SK-N-SH treated with all-trans-retinoic acid at 6 μM for 48 hours (cell line): ENCODE measurements at regions not wholly inside any gene's neighbourhood (a gene's known extent, or its start where the extent isn't known, plus 50 kb on each side); places are given as distances from the start of the nearest gene placed in this dataset.
A peak's percentile ranks its signal among the peaks of the same experiment; 100 is the strongest.

Source experiments
- ATAC-seq: fragments of 200-7000 bp; cut with Tn5 transposase; 3 replicates; pipeline ENCODE4 v1.9.1; 2020; ENCODE audit warnings: mild to moderate bottlenecking, moderate library complexity
- ARNTL ChIP-seq: fragments of 450-650 bp; formaldehyde crosslinking; IDR thresholded peaks from 2 replicates; pipeline ENCODE4 v1.5.0; 2020; ENCODE audit warnings: low read depth, mild to moderate bottlenecking, moderate library complexity, borderline replicate concordance
- BACH2 ChIP-seq: fragments of 250-450 bp; sonication (Bioruptor Pico); IDR thresholded peaks from 2 replicates; pipeline ENCODE4 v1.9.0; 2021; ENCODE audit warnings: mild to moderate bottlenecking, borderline replicate concordance
- CSDC2 ChIP-seq: fragments of 250-450 bp; sonication (Bioruptor Pico); IDR thresholded peaks from 2 replicates; pipeline ENCODE4 v1.5.0; 2020; ENCODE audit warnings: mild to moderate bottlenecking, moderate library complexity
- ESRRG ChIP-seq: fragments of 250-450 bp; sonication (Bioruptor Pico); IDR thresholded peaks from 2 replicates; pipeline ENCODE4 v1.6.1; 2021; ENCODE audit warnings: mild to moderate bottlenecking
- GLIS3 ChIP-seq: fragments of 250-450 bp; sonication (Bioruptor Pico); IDR thresholded peaks from 2 replicates; pipeline ENCODE4 v1.5.0; 2020; ENCODE audit warnings: mild to moderate bottlenecking, moderate library complexity
- ISL1 ChIP-seq: fragments of 250-450 bp; sonication (Bioruptor Pico); IDR thresholded peaks from 2 replicates; pipeline ENCODE4 v2.1.2; 2022; ENCODE audit warnings: mild to moderate bottlenecking, moderate library complexity
- OSR1 ChIP-seq: fragments of 250-450 bp; sonication (Bioruptor Pico); IDR thresholded peaks from 2 replicates; pipeline ENCODE4 v1.8.0; 2022; ENCODE audit warnings: moderate library complexity, mild to moderate bottlenecking, inconsistent platforms
- PPARA ChIP-seq: fragments of 250-450 bp; sonication (Bioruptor Pico); IDR thresholded peaks from 2 replicates; pipeline ENCODE4 v1.5.0; 2020; ENCODE audit warnings: mild to moderate bottlenecking, borderline replicate concordance
- RARB ChIP-seq: fragments of 250-450 bp; sonication (Bioruptor Pico); IDR thresholded peaks from 2 replicates; pipeline ENCODE4 v1.8.0; 2021; ENCODE audit warnings: mild to moderate bottlenecking, moderate library complexity
- TCF4 ChIP-seq: fragments of 250-450 bp; sonication (Bioruptor Pico); IDR thresholded peaks from 2 replicates; pipeline ENCODE4 v1.8.0; 2021; ENCODE audit warnings: mild to moderate bottlenecking, moderate library complexity, borderline replicate concordance
- ZC3H10 ChIP-seq: fragments of 250-450 bp; sonication (Bioruptor Pico); IDR thresholded peaks from 2 replicates; pipeline ENCODE4 v1.5.1; 2021; ENCODE audit warnings: mild to moderate bottlenecking, moderate library complexity
- ZFP3 ChIP-seq: fragments of 250-450 bp; sonication (Bioruptor Pico); IDR thresholded peaks from 2 replicates; pipeline ENCODE4 v1.5.0; 2020; ENCODE audit warnings: mild to moderate bottlenecking, moderate library complexity
- ZNF565 ChIP-seq: fragments of 450-650 bp; formaldehyde crosslinking; conservative IDR thresholded peaks from 2 replicates; pipeline ENCODE4 v1.5.0; 2020; ENCODE audit warnings: low read depth, mild to moderate bottlenecking, moderate library complexity
- ZNF70 ChIP-seq: fragments of 450-650 bp; formaldehyde crosslinking; IDR thresholded peaks from 2 replicates; pipeline ENCODE4 v1.5.0; 2020; ENCODE audit warnings: mild to moderate bottlenecking, moderate library complexity
- ZNF8 ChIP-seq: fragments of 450-650 bp; formaldehyde crosslinking; IDR thresholded peaks from 2 replicates; pipeline ENCODE4 v1.5.0; 2020; ENCODE audit warnings: mild to moderate bottlenecking, moderate library complexity
- TF ChIP-seq, protein P1 (sequence below): fragments of 250-450 bp; sonication (Bioruptor Pico); IDR thresholded peaks from 2 replicates; pipeline ENCODE4 v1.8.0; 2021; ENCODE audit warnings: low read depth, mild to moderate bottlenecking, moderate library complexity, borderline replicate concordance
- TF ChIP-seq, protein P2 (sequence below): fragments of 250-450 bp; sonication (Bioruptor Pico); IDR thresholded peaks from 2 replicates; pipeline ENCODE4 v1.5.1; 2021; ENCODE audit warnings: mild to moderate bottlenecking, moderate library complexity
- TF ChIP-seq, protein P3 (sequence below): fragments of 250-450 bp; sonication (Bioruptor Pico); IDR thresholded peaks from 2 replicates; pipeline ENCODE4 v1.5.0; 2020; ENCODE audit warnings: mild to moderate bottlenecking, moderate library complexity
- TF ChIP-seq, protein P4 (sequence below): fragments of 250-450 bp; sonication (Bioruptor Pico); IDR thresholded peaks from 2 replicates; pipeline ENCODE4 v1.5.1; 2020; ENCODE audit warnings: low read depth, mild to moderate bottlenecking, moderate library complexity
- TF ChIP-seq, protein P5 (sequence below): fragments of 250-450 bp; sonication (Bioruptor Pico); IDR thresholded peaks from 2 replicates; pipeline ENCODE4 v1.8.0; 2020; ENCODE audit warnings: mild to moderate bottlenecking, moderate library complexity, borderline replicate concordance

DNA sequence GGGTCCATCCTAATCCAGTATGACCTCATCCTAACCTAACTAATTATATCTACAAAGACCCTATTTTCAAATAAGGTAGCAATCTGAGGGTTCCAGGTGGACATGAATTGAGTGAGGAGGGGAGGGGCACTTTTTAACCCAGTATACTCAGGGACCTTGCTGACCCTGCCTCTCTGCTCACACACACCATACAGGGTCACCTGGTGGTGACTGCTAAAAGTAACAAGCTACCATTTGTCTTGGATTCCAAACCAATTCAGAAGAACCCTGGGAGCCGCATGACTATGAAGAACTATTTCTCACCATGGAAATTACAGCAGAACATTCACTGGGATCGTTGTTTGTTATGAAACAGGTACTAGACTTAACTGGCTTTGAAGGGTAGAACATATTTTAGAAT, 151.9 kb downstream of the LACC1 start:
- TF ChIP-seq ZNF70 (no peak), ESRRG (CRISPR knock-in tag) (no peak)
- no peak for ATAC-seq

DNA sequence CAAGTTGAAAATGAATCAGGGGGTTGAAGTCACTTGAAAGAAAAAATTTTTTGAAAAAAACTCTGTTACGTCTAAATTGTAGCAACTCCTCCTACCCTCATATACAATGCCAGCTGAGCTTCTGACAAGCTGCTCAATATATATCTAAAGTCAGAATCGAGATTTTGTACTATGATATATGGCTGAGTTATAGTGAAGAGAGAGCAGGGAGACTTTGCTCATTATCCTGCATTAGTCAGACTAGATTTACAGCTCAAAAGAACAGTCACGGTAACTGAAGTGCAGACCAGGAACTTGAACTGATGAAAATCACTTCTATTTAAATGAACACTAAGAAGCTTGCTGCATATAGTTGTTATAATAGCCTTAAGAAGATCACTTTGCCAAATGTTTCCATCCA, 153.1 kb downstream of the LACC1 start:
- ATAC-seq: peak; percentile 68
- TF ChIP-seq GLIS3: no peak
- peak; percentile 59; the same call in 1 of the 2 replicates for TF ChIP-seq ZC3H10 (CRISPR knock-in tag)

DNA sequence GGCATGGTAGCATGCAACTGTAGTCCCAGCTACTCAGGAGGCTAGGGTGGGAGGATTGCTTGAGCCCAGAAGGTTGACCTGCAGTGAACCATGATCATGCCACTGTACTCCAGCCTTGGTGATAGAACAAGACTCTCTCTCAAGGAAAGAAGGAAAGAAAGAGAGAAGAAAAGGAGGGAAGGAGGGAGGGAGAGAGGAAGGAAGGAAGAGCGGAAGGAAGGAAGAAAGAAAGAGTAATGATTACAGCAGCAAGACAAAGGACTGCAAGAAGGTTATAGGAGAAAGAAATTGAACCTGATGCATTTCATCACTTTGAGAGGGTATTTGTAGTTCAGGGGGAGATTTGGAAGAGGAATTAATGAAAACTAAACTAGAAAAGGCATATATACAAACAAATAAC, 155.7 kb downstream of the LACC1 start:
- ATAC-seq: no peak
- no peak for TF ChIP-seq BACH2 (CRISPR knock-in tag)
- TF ChIP-seq ZNF8 (CRISPR knock-in tag): no peak
- TF ChIP-seq, protein P1, sequence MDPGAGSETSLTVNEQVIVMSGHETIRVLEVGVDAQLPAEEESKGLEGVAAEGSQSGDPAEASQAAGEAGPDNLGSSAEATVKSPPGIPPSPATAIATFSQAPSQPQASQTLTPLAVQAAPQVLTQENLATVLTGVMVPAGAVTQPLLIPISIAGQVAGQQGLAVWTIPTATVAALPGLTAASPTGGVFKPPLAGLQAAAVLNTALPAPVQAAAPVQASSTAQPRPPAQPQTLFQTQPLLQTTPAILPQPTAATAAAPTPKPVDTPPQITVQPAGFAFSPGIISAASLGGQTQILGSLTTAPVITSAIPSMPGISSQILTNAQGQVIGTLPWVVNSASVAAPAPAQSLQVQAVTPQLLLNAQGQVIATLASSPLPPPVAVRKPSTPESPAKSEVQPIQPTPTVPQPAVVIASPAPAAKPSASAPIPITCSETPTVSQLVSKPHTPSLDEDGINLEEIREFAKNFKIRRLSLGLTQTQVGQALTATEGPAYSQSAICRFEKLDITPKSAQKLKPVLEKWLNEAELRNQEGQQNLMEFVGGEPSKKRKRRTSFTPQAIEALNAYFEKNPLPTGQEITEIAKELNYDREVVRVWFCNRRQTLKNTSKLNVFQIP (CRISPR knock-in tag): no peak
- no peak for TF ChIP-seq ZNF565 (CRISPR knock-in tag)
- no peak for TF ChIP-seq TCF4 (CRISPR knock-in tag)
- no peak for TF ChIP-seq OSR1 (CRISPR knock-in tag)
- TF ChIP-seq, protein P2, sequence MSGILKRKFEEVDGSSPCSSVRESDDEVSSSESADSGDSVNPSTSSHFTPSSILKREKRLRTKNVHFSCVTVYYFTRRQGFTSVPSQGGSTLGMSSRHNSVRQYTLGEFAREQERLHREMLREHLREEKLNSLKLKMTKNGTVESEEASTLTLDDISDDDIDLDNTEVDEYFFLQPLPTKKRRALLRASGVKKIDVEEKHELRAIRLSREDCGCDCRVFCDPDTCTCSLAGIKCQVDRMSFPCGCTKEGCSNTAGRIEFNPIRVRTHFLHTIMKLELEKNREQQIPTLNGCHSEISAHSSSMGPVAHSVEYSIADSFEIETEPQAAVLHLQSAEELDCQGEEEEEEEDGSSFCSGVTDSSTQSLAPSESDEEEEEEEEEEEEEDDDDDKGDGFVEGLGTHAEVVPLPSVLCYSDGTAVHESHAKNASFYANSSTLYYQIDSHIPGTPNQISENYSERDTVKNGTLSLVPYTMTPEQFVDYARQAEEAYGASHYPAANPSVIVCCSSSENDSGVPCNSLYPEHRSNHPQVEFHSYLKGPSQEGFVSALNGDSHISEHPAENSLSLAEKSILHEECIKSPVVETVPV (CRISPR knock-in tag): no peak
- no peak for TF ChIP-seq ZC3H10 (CRISPR knock-in tag)
- TF ChIP-seq, protein P3, sequence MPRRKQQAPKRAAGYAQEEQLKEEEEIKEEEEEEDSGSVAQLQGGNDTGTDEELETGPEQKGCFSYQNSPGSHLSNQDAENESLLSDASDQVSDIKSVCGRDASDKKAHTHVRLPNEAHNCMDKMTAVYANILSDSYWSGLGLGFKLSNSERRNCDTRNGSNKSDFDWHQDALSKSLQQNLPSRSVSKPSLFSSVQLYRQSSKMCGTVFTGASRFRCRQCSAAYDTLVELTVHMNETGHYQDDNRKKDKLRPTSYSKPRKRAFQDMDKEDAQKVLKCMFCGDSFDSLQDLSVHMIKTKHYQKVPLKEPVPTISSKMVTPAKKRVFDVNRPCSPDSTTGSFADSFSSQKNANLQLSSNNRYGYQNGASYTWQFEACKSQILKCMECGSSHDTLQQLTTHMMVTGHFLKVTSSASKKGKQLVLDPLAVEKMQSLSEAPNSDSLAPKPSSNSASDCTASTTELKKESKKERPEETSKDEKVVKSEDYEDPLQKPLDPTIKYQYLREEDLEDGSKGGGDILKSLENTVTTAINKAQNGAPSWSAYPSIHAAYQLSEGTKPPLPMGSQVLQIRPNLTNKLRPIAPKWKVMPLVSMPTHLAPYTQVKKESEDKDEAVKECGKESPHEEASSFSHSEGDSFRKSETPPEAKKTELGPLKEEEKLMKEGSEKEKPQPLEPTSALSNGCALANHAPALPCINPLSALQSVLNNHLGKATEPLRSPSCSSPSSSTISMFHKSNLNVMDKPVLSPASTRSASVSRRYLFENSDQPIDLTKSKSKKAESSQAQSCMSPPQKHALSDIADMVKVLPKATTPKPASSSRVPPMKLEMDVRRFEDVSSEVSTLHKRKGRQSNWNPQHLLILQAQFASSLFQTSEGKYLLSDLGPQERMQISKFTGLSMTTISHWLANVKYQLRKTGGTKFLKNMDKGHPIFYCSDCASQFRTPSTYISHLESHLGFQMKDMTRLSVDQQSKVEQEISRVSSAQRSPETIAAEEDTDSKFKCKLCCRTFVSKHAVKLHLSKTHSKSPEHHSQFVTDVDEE (CRISPR knock-in tag): no peak
- no peak for TF ChIP-seq GLIS3

DNA sequence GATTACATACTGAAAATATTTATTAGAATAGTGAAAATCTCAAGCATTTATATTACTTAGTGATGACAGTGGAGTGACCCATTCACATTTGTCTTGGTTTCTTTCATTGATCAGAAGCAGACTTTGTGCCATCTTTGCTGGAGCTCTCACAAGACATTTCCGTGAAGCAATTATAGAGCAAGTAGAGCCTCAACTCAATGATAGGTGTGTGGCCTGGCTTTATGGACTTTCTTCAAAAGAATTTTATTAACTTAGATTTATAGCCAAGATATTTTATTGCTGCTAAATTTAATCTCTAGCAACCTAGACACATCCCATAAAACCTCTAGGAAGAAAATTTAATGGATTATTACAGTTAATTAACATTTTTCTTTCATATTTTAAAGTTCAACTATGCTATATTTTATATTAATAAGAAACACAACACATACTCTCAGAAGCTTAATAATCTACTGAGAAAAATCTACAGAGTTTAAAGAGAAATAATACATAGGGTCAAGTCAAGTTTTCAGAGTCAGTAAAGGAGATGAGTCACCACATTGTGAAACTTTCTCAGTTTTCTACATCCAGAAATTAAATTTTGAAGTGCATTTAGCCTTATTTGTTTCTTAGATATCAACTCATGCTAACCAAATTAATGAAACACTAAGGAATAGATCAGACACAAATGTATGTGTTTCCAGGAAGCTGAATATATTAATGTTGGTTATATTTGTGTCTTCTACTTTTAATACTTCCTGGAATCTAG, 160.5 kb downstream of the LACC1 start:
- no peak for TF ChIP-seq PPARA (CRISPR knock-in tag)
- TF ChIP-seq, protein P4, sequence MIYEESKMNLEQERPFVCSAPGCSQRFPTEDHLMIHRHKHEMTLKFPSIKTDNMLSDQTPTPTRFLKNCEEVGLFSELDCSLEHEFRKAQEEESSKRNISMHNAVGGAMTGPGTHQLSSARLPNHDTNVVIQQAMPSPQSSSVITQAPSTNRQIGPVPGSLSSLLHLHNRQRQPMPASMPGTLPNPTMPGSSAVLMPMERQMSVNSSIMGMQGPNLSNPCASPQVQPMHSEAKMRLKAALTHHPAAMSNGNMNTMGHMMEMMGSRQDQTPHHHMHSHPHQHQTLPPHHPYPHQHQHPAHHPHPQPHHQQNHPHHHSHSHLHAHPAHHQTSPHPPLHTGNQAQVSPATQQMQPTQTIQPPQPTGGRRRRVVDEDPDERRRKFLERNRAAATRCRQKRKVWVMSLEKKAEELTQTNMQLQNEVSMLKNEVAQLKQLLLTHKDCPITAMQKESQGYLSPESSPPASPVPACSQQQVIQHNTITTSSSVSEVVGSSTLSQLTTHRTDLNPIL: no peak
- TF ChIP-seq, protein P1 (CRISPR knock-in tag): no peak
- no peak for TF ChIP-seq ZNF70
- TF ChIP-seq CSDC2 (CRISPR knock-in tag): no peak
- peak; percentile 71 for TF ChIP-seq ISL1 (CRISPR knock-in tag)
- TF ChIP-seq ARNTL: no peak
- 0 out of 2 replicates have a peak, but pooled peaks have one; percentile 19 for TF ChIP-seq ZC3H10 (CRISPR knock-in tag)
- TF ChIP-seq BACH2 (CRISPR knock-in tag): no peak
- no peak for TF ChIP-seq TCF4 (CRISPR knock-in tag)
- TF ChIP-seq, all 23 proteins: peak for 2
- ATAC-seq: peak; percentile 47; the same call in 2 of the 3 replicates

DNA sequence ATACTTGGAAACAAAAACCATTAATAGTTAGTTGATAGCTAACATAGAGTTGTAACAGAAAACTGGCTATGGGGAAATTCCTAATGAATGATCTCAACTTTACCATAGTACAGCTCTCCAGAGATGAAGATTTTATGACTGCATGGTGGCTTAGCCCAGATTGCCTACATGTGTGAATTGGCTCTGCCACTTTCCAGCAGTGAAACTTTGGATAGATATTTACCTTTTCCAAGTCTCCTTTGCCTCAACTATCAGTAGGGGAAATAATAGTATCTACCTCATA, 161.1 kb downstream of the LACC1 start:
- ATAC-seq: peak; percentile 71
- TF ChIP-seq, protein P5, sequence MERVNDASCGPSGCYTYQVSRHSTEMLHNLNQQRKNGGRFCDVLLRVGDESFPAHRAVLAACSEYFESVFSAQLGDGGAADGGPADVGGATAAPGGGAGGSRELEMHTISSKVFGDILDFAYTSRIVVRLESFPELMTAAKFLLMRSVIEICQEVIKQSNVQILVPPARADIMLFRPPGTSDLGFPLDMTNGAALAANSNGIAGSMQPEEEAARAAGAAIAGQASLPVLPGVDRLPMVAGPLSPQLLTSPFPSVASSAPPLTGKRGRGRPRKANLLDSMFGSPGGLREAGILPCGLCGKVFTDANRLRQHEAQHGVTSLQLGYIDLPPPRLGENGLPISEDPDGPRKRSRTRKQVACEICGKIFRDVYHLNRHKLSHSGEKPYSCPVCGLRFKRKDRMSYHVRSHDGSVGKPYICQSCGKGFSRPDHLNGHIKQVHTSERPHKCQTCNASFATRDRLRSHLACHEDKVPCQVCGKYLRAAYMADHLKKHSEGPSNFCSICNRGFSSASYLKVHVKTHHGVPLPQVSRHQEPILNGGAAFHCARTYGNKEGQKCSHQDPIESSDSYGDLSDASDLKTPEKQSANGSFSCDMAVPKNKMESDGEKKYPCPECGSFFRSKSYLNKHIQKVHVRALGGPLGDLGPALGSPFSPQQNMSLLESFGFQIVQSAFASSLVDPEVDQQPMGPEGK (CRISPR knock-in tag): no peak
- no peak for TF ChIP-seq ZFP3 (CRISPR knock-in tag)
- TF ChIP-seq RARB: no peak
- no peak for TF ChIP-seq ZNF70
- no peak for TF ChIP-seq ARNTL
- no peak for TF ChIP-seq ZC3H10 (CRISPR knock-in tag)
- TF ChIP-seq, protein P2 (CRISPR knock-in tag): no peak
- TF ChIP-seq ZNF565 (CRISPR knock-in tag): no peak
